ENCODE measurements at regions not wholly inside any gene's neighbourhood (a gene's known extent, or its start where the extent isn't known, plus 50 kb on each side); places are given as distances from the start of the nearest gene placed in this dataset.

DNA sequence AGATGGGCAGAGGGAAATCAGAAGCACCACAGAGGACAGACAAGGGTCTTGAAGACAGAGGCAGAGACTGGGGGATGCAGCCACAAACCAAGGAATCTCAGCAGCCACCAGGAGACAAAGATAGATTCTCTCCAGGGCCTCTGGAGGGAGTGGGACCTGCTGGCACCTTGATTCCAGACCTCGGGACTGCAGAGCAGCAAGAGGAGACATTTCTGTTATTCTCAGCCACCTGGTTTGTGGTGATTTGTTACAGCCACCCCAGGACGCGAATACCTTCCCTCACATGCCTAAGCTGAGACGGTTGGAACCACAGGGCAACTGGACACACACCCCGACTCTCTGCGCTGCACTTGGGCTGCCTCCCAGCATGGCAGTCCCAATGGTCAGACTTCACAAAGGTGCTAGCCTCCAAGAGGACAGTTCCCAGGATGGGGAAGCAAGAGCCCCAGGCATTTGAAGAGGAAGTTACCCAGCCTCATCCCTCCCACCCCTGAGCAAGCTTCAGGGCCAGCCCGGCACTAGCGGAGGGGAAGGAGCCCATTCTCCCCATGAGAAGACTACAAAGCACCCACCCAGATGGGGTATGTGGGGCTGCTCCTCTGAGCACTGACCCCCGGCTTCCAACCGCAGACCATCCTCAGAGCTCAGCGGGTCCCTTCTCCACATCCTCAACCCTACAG lies 104.6 kb upstream of the INSIG1 start:
- TF ChIP-seq CTCF (IDR thresholded peaks at IDR 0.05) (no peak), POLR2A (IDR thresholded peaks at IDR 0.05) (no peak)

All from vagina (tissue), 2 donors.